Astrocyte of the cerebellum (primary cell): ENCODE measurements at regions not wholly inside any gene's neighbourhood (a gene's known extent, or its start where the extent isn't known, plus 50 kb on each side); places are given as distances from the start of the nearest gene placed in this dataset.

Experiments used
- DNase-seq: peaks from one replicate; pipeline ENCODE4 v3.0.0-alpha.2; 2011; ENCODE audit warnings: low read depth
- H3K4me3 ChIP-seq: 2 replicates; pipeline ENCODE4 v1.5.1; 2011; ENCODE audit warnings: mild to moderate bottlenecking, low read depth, low read length, moderate library complexity
- CTCF ChIP-seq: IDR thresholded peaks from 2 replicates; pipeline ENCODE4 v1.5.1; 2012; ENCODE audit warnings: low read length, low read depth, moderate library complexity, mild to moderate bottlenecking; ENCODE audit errors: missing control alignments
- in situ Hi-C: cut with HindIII; loops from 2 replicates; pipeline ENCODE4 v1.10.0; 2017; ENCODE audit warnings: low sequenced_read_pairs

- DNase-seq: no peak
- no peak overlapping the region for H3K4me3 ChIP-seq
- in situ Hi-C loops: no loop called here
- no peak for TF ChIP-seq CTCF
These were observed 207.3 kb downstream of the SUCLG1 start for GRCh38 chr2:84251651-84252302.

- no peak for TF ChIP-seq CTCF
- DNase-seq: no peak
- no peak overlapping the region for H3K4me3 ChIP-seq
- in situ Hi-C loops: no loop called here
These were observed 209.9 kb downstream of the SUCLG1 start for GRCh38 chr2:84249140-84249539.

GRCh38 chr2:84247532-84247931 is 211.5 kb downstream of the SUCLG1 start:
- no peak for TF ChIP-seq CTCF
- in situ Hi-C loops: no loop called here
- DNase-seq: no peak
- H3K4me3 ChIP-seq: no peak overlapping the region

- DNase-seq: no peak
- no peak for TF ChIP-seq CTCF
- in situ Hi-C loops: no loop called here
- no peak overlapping the region for H3K4me3 ChIP-seq
These were observed 215.0 kb downstream of the SUCLG1 start for GRCh38 chr2:84243788-84244733.

- H3K4me3 ChIP-seq: no peak overlapping the region
- no peak for DNase-seq
- no peak for TF ChIP-seq CTCF
- in situ Hi-C loops: no loop called here
These were observed 220.2 kb downstream of the SUCLG1 start for GRCh38 chr2:84238907-84239306.

GRCh38 chr2:84236288-84236687 is 222.8 kb downstream of the SUCLG1 start:
- in situ Hi-C loops: no loop called here
- no peak for TF ChIP-seq CTCF
- no peak overlapping the region for H3K4me3 ChIP-seq
- no peak for DNase-seq
